ENCODE measurements at regions not wholly inside any gene's neighbourhood (a gene's known extent, or its start where the extent isn't known, plus 50 kb on each side); places are given as distances from the start of the nearest gene placed in this dataset.
"Not testable (repeated sequence)": the region's sequence is repeated elsewhere in the genome, so short reads cannot be mapped to it uniquely, and the experiment has no call there.

DNA sequence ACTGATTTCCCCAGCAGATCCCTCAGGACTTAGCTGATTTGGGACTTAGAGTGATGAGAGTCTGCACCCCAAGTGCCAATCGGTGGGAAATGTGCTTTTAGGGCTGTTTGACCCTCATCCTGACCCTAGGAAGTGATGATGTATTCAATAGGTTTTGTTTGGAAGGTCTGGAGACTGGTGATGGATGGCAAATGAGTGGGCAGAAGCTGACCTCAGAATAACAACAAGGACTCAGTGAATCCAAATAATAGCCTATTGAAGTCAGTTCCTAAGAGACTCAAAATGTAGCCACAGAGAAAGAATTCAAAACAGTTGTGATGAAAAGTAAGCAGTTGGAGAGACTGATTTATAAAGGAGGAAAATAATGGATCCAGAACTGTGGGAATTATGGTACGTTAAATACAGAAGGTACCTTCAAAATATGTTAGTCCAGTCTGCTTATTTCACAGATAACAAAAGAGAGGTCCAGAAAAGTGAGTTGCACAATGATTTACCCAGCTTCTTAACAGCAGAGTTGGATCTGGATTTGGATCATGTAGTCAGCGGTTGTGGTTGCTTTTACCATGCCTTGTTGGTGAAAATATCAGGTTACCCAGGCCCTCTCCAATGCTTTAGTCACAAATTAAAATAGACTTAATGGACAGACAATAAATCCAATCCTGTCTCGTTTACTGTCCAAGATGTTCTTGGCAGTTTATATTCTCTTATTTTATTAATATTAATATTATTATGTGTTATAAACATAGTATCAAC is 123.0 kb upstream of the PTBP2 start:
- TF ChIP-seq, protein P1, sequence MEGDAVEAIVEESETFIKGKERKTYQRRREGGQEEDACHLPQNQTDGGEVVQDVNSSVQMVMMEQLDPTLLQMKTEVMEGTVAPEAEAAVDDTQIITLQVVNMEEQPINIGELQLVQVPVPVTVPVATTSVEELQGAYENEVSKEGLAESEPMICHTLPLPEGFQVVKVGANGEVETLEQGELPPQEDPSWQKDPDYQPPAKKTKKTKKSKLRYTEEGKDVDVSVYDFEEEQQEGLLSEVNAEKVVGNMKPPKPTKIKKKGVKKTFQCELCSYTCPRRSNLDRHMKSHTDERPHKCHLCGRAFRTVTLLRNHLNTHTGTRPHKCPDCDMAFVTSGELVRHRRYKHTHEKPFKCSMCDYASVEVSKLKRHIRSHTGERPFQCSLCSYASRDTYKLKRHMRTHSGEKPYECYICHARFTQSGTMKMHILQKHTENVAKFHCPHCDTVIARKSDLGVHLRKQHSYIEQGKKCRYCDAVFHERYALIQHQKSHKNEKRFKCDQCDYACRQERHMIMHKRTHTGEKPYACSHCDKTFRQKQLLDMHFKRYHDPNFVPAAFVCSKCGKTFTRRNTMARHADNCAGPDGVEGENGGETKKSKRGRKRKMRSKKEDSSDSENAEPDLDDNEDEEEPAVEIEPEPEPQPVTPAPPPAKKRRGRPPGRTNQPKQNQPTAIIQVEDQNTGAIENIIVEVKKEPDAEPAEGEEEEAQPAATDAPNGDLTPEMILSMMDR (IDR thresholded peaks at IDR 0.05; ENCODE audit: low read depth, low read length): no peak
- no peak overlapping the region for H3K4me3 ChIP-seq (ENCODE audit: low read depth, low read length)

DNA sequence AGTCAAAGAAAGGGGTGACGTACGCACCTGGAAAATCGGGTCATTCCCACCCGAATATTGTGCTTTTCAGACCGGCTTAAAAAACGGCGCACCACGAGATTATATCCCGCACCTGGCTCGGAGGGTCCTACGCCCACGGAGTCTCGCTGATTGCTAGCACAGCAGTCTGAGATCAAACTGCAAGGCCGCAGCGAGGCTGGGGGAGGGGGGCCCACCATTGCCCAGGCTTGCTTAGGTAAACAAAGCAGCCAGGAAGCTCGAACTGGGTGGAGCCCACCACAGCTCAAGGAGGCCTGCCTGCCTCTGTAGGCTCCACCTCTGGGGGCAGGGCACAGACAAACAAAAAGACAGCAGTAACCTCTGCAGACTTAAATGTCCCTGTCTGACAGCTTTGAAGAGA is 117.0 kb upstream of the PTBP2 start:
- not testable (repeated sequence) for H3K4me3 ChIP-seq (ENCODE audit: low read depth, low read length)

DNA sequence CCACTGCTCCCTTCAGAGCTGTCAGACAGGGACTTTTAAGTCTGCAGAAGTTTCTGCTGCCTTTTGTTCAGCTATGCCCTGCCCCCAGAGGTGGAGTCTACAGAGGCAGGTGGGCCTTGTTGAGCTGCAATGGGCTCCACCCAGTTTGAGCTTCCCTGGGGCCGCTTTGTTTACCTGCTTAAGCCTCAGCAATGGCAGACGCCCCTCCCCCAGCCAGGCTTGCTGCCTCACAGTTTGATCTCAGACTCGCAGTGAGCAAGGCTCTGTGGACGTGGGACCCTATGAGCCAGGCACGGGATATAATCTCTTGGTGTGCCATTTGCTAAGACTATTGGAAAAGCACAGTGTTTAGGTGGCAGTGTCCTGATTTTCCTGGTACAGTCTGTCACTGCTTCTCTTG is 104.2 kb upstream of the PTBP2 start:
- H3K4me3 ChIP-seq (ENCODE audit: low read depth, low read length): not testable (repeated sequence)

DNA sequence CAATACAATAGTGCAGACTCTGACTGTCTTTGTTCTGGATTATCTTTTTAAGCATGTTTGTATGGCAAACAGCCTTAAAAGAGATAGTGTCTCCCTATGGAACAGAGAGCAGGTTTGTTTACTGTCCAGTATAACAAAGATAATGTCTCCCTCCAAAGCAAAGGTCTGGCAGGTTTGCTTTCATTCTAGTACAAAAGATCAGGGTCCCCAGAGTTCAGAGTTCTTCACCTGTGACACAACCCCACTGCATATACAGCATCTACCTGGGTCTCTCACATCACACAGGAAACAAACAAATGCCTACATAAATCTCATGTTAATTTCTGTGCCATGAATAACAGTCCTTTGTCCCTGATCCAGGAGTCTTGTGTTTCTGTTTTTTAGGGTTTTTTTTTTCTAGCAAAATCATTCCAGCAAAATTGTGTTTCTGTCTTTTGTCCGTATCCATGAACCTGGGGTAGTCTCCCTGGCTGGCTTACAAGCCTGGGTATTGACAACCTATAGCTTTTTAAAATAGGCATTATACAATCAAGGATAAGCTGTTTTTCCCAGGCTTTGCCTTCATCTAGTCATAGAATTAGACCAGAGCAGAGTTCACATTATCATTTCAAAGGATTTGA is 89.4 kb upstream of the PTBP2 start:
- TF ChIP-seq, protein P1 (IDR thresholded peaks at IDR 0.05; ENCODE audit: low read depth, low read length): no peak
- no peak overlapping the region for H3K4me3 ChIP-seq (ENCODE audit: low read depth, low read length)

DNA sequence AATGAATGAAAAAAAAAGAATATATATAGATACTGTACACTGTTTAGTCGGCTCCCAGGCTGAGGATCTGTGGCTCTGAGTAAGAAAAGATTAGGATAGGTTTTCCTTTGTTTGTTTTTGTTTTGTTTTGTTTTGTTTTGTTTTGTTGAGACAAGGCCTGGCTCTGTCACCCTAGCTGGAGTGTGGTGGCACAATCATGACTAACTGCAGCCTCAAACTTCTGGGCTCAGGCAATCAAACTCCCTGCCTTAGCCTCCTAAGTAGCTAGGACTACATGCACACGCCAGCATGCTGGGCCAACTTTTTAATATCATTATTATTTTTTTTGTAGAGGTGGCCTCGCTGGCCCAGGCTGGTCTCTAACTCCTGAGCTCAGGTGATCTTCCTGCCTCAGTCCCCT is 87.9 kb upstream of the PTBP2 start:
- TF ChIP-seq, protein P1 (IDR thresholded peaks at IDR 0.05; ENCODE audit: low read depth, low read length): no peak
- no peak overlapping the region for H3K4me3 ChIP-seq (ENCODE audit: low read depth, low read length)

DNA sequence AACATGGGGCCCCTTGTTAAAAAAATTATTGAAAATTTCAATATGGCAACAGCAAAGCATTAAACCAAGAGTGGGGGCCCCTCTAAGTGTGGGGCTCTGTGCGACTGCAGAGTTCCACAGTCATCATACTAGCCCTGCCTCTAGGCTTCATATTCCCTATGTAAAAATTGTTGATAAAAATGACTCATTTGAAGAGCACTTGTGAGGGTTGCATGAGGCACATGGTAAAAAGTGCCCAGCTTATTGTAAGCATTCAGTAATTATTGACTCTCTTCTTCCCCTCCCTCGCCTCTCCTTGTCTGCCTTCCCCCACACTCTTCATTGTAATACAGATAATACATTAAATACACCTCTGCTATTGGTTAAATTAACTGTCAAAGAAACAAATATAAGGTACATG is 86.7 kb upstream of the PTBP2 start:
- H3K4me3 ChIP-seq (ENCODE audit: low read depth, low read length): no peak overlapping the region
- TF ChIP-seq, protein P1 (IDR thresholded peaks at IDR 0.05; ENCODE audit: low read depth, low read length): no peak

DNA sequence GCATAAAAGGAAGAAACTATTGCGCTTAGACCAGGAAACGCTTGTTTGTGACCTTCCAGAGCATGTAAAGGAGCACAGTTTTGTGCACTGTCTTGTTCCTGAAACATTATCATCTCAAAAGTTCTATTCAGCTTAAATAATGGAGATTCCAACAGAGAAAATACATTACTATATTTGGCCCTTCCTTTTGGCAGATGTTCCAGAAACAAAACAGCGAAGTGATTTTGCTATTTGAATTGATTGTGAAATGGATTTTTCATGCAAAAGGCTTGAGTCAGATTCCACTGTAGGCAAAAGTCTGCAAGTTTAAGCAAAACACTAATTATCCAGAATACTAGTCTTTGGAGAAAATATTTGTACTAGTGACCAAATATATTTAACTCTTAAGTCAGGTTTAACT is 80.3 kb upstream of the PTBP2 start:
- H3K4me3 ChIP-seq (ENCODE audit: low read depth, low read length): no peak overlapping the region
- TF ChIP-seq, protein P1 (IDR thresholded peaks at IDR 0.05; ENCODE audit: low read depth, low read length): no peak

DNA sequence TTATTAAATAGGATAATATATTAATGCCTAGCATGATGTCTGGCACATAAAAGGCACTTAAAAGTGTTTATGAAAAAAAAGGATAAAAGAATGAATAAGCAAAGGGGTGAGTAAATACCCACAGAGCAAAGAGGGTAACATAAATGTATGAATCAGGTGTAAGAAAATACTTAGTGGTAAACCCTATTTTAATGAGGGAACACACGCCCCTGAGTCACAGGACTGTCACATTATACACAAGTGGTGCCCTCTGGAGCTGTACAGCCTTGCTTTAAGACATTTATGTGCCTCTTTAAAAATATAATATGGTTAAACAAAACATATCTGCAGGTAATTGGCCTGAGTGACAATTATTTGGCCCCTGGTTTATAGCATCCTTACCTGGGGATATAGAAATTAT is 78.1 kb upstream of the PTBP2 start:
- TF ChIP-seq, protein P1 (IDR thresholded peaks at IDR 0.05; ENCODE audit: low read depth, low read length): no peak
- H3K4me3 ChIP-seq (ENCODE audit: low read depth, low read length): no peak overlapping the region
